GM23338 (cell line): ENCODE measurements at regions not wholly inside any gene's neighbourhood (a gene's known extent, or its start where the extent isn't known, plus 50 kb on each side); places are given as distances from the start of the nearest gene placed in this dataset.

ENCODE experiments used
- ATAC-seq: fragments of 200-7000 bp; cut with Tn5 transposase; 3 replicates; pipeline ENCODE4 v1.9.1; 2020
- DNase-seq: peaks from one replicate; pipeline ENCODE4 v3.0.0-alpha.2; 2015; ENCODE audit warnings: low spot score
- H2AFZ ChIP-seq: fragments of 200-600 bp; sonication (generic); 2 replicates; pipeline ENCODE4 v1.8.0; 2016; ENCODE audit warnings: antibody characterized with exemption, mild to moderate bottlenecking, moderate library complexity
- H3F3A ChIP-seq: fragments of 200-600 bp; sonication (generic); replicated peaks from 2 replicates; pipeline ENCODE4 v1.8.0; 2017; ENCODE audit warnings: antibody characterized with exemption, mixed run types, low read depth
- H3K27ac ChIP-seq: fragments of 200-600 bp; sonication (generic); 2 replicates; pipeline ENCODE4 v1.6.1; 2016; ENCODE audit warnings: low read depth
- H3K27me3 ChIP-seq: fragments of 200-600 bp; sonication (generic); 2 replicates; pipeline ENCODE4 v1.8.0; 2016; ENCODE audit warnings: mild to moderate bottlenecking, mixed run types, moderate library complexity; ENCODE audit not compliant: insufficient read depth
- H3K36me3 ChIP-seq: fragments of 200-600 bp; sonication (generic); 2 replicates; pipeline ENCODE4 v1.8.0; 2016; ENCODE audit warnings: mild to moderate bottlenecking; ENCODE audit not compliant: insufficient read depth
- H3K4me1 ChIP-seq: fragments of 200-600 bp; sonication (generic); 2 replicates; pipeline ENCODE4 v1.8.0; 2016; ENCODE audit warnings: mild to moderate bottlenecking, moderate library complexity; ENCODE audit not compliant: insufficient read depth
- H3K4me2 ChIP-seq: fragments of 200-600 bp; sonication (generic); 2 replicates; pipeline ENCODE4 v1.7.1; 2017; ENCODE audit warnings: mixed run types
- H3K4me3 ChIP-seq: fragments of 200-600 bp; sonication (generic); 2 replicates; pipeline ENCODE4 v1.6.1; 2016; ENCODE audit warnings: mixed run types
- H3K79me2 ChIP-seq: fragments of 200-600 bp; sonication (generic); replicated peaks from 2 replicates; pipeline ENCODE4 v1.8.0; 2017; ENCODE audit warnings: mild to moderate bottlenecking; ENCODE audit not compliant: insufficient read depth
- H3K9me2 ChIP-seq: fragments of 200-600 bp; sonication (generic); 2 replicates; pipeline ENCODE4 v1.8.0; 2017; ENCODE audit not compliant: insufficient read depth
- H4K20me1 ChIP-seq: fragments of 200-600 bp; sonication (generic); replicated peaks from 2 replicates; pipeline ENCODE4 v1.8.0; 2017; ENCODE audit warnings: mild to moderate bottlenecking; ENCODE audit not compliant: insufficient read depth
- H3K27ac Mint-ChIP-seq: 2 replicates; pipeline ENCODE4 v1.8.0; 2020; ENCODE audit warnings: inconsistent platforms, mild to moderate bottlenecking, moderate library complexity, mixed read lengths
- H3K27me3 Mint-ChIP-seq: 3 replicates; pipeline ENCODE4 v1.8.0; 2022; ENCODE audit warnings: low read depth, mild to moderate bottlenecking, moderate library complexity, mixed read lengths, inconsistent platforms; ENCODE audit not compliant: insufficient read depth, poor library complexity
- H3K36me3 Mint-ChIP-seq: 3 replicates; pipeline ENCODE4 v1.8.0; 2021; ENCODE audit warnings: low read depth, mild to moderate bottlenecking, inconsistent platforms, moderate library complexity, mixed read lengths
- H3K4me1 Mint-ChIP-seq: 3 replicates; pipeline ENCODE4 v1.8.0; 2020; ENCODE audit warnings: mild to moderate bottlenecking, inconsistent platforms, mixed read lengths
- H3K4me3 Mint-ChIP-seq: 3 replicates; pipeline ENCODE4 v1.8.0; 2021; ENCODE audit warnings: moderate library complexity, mild to moderate bottlenecking, inconsistent platforms, mixed read lengths
- H3K9me3 Mint-ChIP-seq: 3 replicates; pipeline ENCODE4 v1.8.0; 2020; ENCODE audit warnings: moderate library complexity, mild to moderate bottlenecking, inconsistent platforms, mixed read lengths
- CREB1 ChIP-seq: fragments of 250-450 bp; sonication (Bioruptor Pico); IDR thresholded peaks from 2 replicates; pipeline ENCODE4 v1.5.0; 2020; ENCODE audit warnings: low read depth, mild to moderate bottlenecking, moderate library complexity
- EZH2 ChIP-seq: fragments of 200-600 bp; sonication (generic); IDR thresholded peaks from one replicate; pipeline ENCODE4 v1.8.0; 2017; ENCODE audit warnings: antibody characterized with exemption, mild to moderate bottlenecking, low read depth; ENCODE audit not compliant: unreplicated experiment
- EZH2phosphoT487 ChIP-seq: fragments of 200-600 bp; sonication (generic); IDR thresholded peaks from one replicate; pipeline ENCODE4 v1.8.1; 2018; ENCODE audit warnings: antibody characterized with exemption; ENCODE audit not compliant: unreplicated experiment
- JUNB ChIP-seq: IDR thresholded peaks from one replicate; pipeline ENCODE4 v1.6.1; 2016; ENCODE audit warnings: antibody characterized with exemption; ENCODE audit not compliant: unreplicated experiment
- NANOG ChIP-seq: IDR thresholded peaks from 2 replicates; pipeline ENCODE4 v1.6.1; 2016; ENCODE audit warnings: antibody characterized with exemption, borderline replicate concordance
- STAT1 ChIP-seq: IDR thresholded peaks from one replicate; pipeline ENCODE4 v1.6.1; 2016; ENCODE audit warnings: antibody characterized with exemption; ENCODE audit not compliant: unreplicated experiment
- ZNF114 ChIP-seq: fragments of 250-450 bp; sonication (Bioruptor Pico); IDR thresholded peaks from 2 replicates; pipeline ENCODE4 v1.5.0; 2020; ENCODE audit warnings: mild to moderate bottlenecking, moderate library complexity
- ZNF331 ChIP-seq: fragments of 250-450 bp; sonication (Bioruptor Pico); IDR thresholded peaks from 2 replicates; pipeline ENCODE4 v1.5.0; 2020; ENCODE audit warnings: low read depth, mild to moderate bottlenecking, moderate library complexity
- TF ChIP-seq, protein P1 (sequence below): fragments of 250-450 bp; sonication (Bioruptor Pico); IDR thresholded peaks from 2 replicates; pipeline ENCODE4 v1.5.0; 2020; ENCODE audit warnings: mild to moderate bottlenecking, moderate library complexity
- TF ChIP-seq, protein P2 (sequence below): IDR thresholded peaks from 2 replicates; pipeline ENCODE4 v1.6.1; 2016; ENCODE audit warnings: antibody characterized with exemption
- TF ChIP-seq, protein P3 (sequence below), 2 experiments: fragments of 200-600 bp in 1 of 2; sonication (generic) in 1 of 2; conservative IDR thresholded peaks; 2 replicates each; pipeline versions ENCODE4 v1.5.1 to v1.6.1; 2016 to 2017; ENCODE audit warnings: antibody characterized with exemption in 2 of 2, low read depth in 2 of 2, mild to moderate bottlenecking in 2 of 2, moderate library complexity in 1 of 2
- TF ChIP-seq, protein P4 (sequence below): IDR thresholded peaks from one replicate; pipeline ENCODE4 v1.6.1; 2018; ENCODE audit warnings: antibody characterized with exemption; ENCODE audit not compliant: unreplicated experiment

DNA sequence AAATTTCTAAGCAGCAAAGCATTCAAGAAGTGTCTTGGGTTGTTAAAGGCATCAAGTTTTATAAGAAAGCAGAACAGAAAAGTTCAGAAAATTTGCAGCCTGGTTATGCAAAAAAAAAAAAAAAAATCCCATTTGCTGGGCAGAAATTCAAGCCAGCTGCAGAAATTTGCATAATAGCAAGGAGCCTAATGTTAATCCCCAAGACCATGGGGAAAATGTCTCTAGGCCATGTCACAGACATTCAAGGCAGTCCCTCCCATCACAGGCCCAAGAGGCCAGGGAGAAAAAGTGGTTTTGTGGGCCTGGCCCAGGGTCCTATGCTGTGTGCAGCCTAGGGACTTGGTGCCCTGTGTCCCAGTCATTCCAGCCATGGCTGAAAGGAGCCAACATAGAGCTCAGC, 269.0 kb upstream of the SLC39A10 start:
- ATAC-seq, result no peak
- Mint-ChIP-seq H3K4me3 (no peak overlapping the region), H3K4me1 (no peaks in the 10 kb centered on the region), H3K27ac (no peak overlapping the region), H3K36me3 (0 out of 3 replicates have a peak, but pooled peaks cover 4% of the 10 kb centered on the region), H3K9me3 (peaks cover 4% of the 10 kb centered on the region; the same call in 2 of the 3 replicates), H3K27me3 (no peaks in the 10 kb centered on the region)
- Histone ChIP-seq H3K36me3 (no peaks in the 10 kb centered on the region), H3K4me3 (no peak overlapping the region), H3K79me2 (no peaks in the 10 kb centered on the region), H4K20me1 (no peaks in the 10 kb centered on the region), H3F3A (no peaks in the 10 kb centered on the region), H3K27ac (no peak overlapping the region), H3K9me2 (no peaks in the 10 kb centered on the region; the same call in 1 of the 2 replicates), H3K4me2 (no peak overlapping the region), H2AFZ (no peak overlapping the region), H3K4me1 (no peaks in the 10 kb centered on the region), H3K27me3 (no peaks in the 10 kb centered on the region)
- DNase-seq, result no peak
- TF ChIP-seq, protein P1, sequence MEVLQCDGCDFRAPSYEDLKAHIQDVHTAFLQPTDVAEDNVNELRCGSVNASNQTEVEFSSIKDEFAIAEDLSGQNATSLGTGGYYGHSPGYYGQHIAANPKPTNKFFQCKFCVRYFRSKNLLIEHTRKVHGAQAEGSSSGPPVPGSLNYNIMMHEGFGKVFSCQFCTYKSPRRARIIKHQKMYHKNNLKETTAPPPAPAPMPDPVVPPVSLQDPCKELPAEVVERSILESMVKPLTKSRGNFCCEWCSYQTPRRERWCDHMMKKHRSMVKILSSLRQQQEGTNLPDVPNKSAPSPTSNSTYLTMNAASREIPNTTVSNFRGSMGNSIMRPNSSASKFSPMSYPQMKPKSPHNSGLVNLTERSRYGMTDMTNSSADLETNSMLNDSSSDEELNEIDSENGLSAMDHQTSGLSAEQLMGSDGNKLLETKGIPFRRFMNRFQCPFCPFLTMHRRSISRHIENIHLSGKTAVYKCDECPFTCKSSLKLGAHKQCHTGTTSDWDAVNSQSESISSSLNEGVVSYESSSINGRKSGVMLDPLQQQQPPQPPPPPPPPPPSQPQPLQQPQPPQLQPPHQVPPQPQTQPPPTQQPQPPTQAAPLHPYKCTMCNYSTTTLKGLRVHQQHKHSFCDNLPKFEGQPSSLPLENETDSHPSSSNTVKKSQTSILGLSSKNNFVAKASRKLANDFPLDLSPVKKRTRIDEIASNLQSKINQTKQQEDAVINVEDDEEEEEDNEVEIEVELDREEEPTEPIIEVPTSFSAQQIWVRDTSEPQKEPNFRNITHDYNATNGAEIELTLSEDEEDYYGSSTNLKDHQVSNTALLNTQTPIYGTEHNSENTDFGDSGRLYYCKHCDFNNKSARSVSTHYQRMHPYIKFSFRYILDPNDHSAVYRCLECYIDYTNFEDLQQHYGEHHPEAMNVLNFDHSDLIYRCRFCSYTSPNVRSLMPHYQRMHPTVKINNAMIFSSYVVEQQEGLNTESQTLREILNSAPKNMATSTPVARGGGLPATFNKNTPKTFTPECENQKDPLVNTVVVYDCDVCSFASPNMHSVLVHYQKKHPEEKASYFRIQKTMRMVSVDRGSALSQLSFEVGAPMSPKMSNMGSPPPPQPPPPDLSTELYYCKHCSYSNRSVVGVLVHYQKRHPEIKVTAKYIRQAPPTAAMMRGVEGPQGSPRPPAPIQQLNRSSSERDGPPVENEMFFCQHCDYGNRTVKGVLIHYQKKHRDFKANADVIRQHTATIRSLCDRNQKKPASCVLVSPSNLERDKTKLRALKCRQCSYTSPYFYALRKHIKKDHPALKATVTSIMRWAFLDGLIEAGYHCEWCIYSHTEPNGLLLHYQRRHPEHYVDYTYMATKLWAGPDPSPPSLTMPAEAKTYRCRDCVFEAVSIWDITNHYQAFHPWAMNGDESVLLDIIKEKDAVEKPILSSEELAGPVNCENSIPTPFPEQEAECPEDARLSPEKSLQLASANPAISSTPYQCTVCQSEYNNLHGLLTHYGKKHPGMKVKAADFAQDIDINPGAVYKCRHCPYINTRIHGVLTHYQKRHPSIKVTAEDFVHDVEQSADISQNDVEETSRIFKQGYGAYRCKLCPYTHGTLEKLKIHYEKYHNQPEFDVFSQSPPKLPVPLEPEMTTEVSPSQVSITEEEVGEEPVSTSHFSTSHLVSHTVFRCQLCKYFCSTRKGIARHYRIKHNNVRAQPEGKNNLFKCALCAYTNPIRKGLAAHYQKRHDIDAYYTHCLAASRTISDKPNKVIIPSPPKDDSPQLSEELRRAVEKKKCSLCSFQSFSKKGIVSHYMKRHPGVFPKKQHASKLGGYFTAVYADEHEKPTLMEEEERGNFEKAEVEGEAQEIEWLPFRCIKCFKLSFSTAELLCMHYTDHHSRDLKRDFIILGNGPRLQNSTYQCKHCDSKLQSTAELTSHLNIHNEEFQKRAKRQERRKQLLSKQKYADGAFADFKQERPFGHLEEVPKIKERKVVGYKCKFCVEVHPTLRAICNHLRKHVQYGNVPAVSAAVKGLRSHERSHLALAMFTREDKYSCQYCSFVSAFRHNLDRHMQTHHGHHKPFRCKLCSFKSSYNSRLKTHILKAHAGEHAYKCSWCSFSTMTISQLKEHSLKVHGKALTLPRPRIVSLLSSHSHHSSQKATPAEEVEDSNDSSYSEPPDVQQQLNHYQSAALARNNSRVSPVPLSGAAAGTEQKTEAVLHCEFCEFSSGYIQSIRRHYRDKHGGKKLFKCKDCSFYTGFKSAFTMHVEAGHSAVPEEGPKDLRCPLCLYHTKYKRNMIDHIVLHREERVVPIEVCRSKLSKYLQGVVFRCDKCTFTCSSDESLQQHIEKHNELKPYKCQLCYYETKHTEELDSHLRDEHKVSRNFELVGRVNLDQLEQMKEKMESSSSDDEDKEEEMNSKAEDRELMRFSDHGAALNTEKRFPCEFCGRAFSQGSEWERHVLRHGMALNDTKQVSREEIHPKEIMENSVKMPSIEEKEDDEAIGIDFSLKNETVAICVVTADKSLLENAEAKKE (CRISPR knock-in tag), result no peak
- TF ChIP-seq CREB1 (CRISPR knock-in tag) (no peak), JUNB (no peak), ZNF114 (no peak), NANOG (no peak), STAT1 (no peak), ZNF331 (CRISPR knock-in tag) (no peak), EZH2 (no peak), EZH2phosphoT487 (no peak)
- TF ChIP-seq, protein P2, sequence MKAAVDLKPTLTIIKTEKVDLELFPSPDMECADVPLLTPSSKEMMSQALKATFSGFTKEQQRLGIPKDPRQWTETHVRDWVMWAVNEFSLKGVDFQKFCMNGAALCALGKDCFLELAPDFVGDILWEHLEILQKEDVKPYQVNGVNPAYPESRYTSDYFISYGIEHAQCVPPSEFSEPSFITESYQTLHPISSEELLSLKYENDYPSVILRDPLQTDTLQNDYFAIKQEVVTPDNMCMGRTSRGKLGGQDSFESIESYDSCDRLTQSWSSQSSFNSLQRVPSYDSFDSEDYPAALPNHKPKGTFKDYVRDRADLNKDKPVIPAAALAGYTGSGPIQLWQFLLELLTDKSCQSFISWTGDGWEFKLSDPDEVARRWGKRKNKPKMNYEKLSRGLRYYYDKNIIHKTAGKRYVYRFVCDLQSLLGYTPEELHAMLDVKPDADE, result no peak
- TF ChIP-seq, protein P3, sequence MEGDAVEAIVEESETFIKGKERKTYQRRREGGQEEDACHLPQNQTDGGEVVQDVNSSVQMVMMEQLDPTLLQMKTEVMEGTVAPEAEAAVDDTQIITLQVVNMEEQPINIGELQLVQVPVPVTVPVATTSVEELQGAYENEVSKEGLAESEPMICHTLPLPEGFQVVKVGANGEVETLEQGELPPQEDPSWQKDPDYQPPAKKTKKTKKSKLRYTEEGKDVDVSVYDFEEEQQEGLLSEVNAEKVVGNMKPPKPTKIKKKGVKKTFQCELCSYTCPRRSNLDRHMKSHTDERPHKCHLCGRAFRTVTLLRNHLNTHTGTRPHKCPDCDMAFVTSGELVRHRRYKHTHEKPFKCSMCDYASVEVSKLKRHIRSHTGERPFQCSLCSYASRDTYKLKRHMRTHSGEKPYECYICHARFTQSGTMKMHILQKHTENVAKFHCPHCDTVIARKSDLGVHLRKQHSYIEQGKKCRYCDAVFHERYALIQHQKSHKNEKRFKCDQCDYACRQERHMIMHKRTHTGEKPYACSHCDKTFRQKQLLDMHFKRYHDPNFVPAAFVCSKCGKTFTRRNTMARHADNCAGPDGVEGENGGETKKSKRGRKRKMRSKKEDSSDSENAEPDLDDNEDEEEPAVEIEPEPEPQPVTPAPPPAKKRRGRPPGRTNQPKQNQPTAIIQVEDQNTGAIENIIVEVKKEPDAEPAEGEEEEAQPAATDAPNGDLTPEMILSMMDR (conservative IDR thresholded peaks at IDR 0.05; ENCODE audit: low read depth in 2 of 2), result no peak
- TF ChIP-seq, protein P4, sequence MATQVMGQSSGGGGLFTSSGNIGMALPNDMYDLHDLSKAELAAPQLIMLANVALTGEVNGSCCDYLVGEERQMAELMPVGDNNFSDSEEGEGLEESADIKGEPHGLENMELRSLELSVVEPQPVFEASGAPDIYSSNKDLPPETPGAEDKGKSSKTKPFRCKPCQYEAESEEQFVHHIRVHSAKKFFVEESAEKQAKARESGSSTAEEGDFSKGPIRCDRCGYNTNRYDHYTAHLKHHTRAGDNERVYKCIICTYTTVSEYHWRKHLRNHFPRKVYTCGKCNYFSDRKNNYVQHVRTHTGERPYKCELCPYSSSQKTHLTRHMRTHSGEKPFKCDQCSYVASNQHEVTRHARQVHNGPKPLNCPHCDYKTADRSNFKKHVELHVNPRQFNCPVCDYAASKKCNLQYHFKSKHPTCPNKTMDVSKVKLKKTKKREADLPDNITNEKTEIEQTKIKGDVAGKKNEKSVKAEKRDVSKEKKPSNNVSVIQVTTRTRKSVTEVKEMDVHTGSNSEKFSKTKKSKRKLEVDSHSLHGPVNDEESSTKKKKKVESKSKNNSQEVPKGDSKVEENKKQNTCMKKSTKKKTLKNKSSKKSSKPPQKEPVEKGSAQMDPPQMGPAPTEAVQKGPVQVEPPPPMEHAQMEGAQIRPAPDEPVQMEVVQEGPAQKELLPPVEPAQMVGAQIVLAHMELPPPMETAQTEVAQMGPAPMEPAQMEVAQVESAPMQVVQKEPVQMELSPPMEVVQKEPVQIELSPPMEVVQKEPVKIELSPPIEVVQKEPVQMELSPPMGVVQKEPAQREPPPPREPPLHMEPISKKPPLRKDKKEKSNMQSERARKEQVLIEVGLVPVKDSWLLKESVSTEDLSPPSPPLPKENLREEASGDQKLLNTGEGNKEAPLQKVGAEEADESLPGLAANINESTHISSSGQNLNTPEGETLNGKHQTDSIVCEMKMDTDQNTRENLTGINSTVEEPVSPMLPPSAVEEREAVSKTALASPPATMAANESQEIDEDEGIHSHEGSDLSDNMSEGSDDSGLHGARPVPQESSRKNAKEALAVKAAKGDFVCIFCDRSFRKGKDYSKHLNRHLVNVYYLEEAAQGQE, result no peak
